ENCODE measurements at regions not wholly inside any gene's neighbourhood (a gene's known extent, or its start where the extent isn't known, plus 50 kb on each side); places are given as distances from the start of the nearest gene placed in this dataset.

DNA sequence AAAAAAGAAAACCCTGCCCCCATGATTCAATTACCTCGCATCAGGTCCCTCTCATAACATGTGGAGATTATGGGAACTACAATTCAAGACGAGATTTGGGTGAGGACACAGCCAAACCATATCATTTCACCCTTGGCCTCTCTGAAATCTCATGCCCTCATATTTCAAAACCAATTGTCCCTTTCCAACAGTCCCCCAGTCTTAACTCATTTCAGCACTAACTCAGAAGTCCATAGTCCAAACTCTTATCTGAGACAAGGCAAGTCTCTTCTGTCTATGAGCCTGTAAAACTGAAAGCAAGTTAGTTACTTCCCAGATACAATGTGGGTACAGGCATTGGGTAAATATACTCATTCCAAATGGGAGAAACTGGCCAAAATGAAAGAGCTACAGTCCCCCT lies 536.1 kb downstream of the MEI4 start:
- TF ChIP-seq POLR2A (IDR thresholded peaks at IDR 0.05) (no peak), EP300 (IDR thresholded peaks at IDR 0.05) (no peak), POLR2AphosphoS5 (IDR thresholded peaks at IDR 0.05) (no peak)
- TF ChIP-seq, protein P1, sequence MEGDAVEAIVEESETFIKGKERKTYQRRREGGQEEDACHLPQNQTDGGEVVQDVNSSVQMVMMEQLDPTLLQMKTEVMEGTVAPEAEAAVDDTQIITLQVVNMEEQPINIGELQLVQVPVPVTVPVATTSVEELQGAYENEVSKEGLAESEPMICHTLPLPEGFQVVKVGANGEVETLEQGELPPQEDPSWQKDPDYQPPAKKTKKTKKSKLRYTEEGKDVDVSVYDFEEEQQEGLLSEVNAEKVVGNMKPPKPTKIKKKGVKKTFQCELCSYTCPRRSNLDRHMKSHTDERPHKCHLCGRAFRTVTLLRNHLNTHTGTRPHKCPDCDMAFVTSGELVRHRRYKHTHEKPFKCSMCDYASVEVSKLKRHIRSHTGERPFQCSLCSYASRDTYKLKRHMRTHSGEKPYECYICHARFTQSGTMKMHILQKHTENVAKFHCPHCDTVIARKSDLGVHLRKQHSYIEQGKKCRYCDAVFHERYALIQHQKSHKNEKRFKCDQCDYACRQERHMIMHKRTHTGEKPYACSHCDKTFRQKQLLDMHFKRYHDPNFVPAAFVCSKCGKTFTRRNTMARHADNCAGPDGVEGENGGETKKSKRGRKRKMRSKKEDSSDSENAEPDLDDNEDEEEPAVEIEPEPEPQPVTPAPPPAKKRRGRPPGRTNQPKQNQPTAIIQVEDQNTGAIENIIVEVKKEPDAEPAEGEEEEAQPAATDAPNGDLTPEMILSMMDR (IDR thresholded peaks at IDR 0.05): no peak
- Histone ChIP-seq H3K4me3 (no peak overlapping the region), H3K27me3 (no peaks in the 10 kb centered on the region), H3K4me1 (no peaks in the 10 kb centered on the region), H3K9me3 (peaks cover 0 to 15% (median 5%) of the 10 kb centered on the region in 4 donors), H3K36me3 (no peaks in the 10 kb centered on the region), H3K27ac (no peak overlapping the region)
- intact Hi-C loops (cut with DNase I; ENCODE audit: low total_unique reads): no loop called here
- 52 to 71% (median 56%) methylated on average over 2 of the region's 2 CpGs for WGBS, 5 donors
- no peak for DNase-seq

DNA sequence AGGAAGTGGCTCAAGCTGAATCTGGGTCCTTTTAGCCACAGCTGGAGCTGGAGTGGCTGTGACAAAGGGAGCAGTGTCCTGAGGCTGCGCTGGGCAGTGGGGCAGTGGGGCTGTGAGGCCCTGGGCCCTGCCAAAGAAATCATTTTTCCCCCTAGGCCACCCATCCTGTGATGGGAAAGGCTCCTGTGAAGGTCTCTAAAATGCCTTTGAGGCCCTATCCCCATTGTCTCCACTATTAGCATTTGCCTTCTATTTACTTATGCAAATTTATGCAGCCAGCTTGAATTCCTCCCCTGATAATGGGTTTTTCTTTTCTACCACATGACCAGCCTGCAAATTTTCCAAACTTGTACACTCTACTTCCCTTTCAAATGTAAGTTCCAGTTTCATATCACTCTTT lies 539.2 kb downstream of the MEI4 start:
- peaks cover 0 to 15% (median 5%) of the 10 kb centered on the region in 4 donors for H3K9me3 ChIP-seq
- no peak for TF ChIP-seq POLR2A (IDR thresholded peaks at IDR 0.05)
- no peak for TF ChIP-seq POLR2AphosphoS5 (IDR thresholded peaks at IDR 0.05)
- no peak for TF ChIP-seq EP300 (IDR thresholded peaks at IDR 0.05)
- TF ChIP-seq, protein P1 (IDR thresholded peaks at IDR 0.05): no peak
- no peak overlapping the region for H3K27ac ChIP-seq
- no peaks in the 10 kb centered on the region for H3K27me3 ChIP-seq
- intact Hi-C loops (cut with DNase I; ENCODE audit: low total_unique reads): no loop called here
- WGBS, 5 donors: 44 to 83% (median 50%) methylated on average over 1 of the region's 1 CpG
- H3K36me3 ChIP-seq: no peaks in the 10 kb centered on the region
- H3K4me3 ChIP-seq: no peak overlapping the region
- H3K4me1 ChIP-seq: no peaks in the 10 kb centered on the region
- DNase-seq: no peak

DNA sequence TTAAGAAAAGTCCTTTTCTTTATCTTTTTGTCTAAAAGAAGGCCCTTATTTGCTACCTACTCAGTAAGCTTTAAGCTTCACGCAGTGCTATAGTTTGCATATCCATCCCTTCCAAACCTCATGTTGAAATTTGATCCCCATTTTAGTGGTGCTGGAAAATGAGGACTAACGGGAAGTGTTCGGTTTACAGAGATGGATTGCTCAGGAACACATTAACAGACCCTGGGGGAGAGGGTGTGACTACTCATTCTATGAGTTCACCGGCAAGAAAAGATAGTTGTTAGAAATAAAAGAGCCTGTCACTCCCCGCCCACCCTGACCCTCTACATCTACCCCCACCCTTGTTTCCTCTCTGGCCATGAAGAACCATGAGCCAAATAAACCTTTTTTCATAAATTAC lies 546.2 kb downstream of the MEI4 start:
- intact Hi-C loops (cut with DNase I; ENCODE audit: low total_unique reads): no loop called here

DNA sequence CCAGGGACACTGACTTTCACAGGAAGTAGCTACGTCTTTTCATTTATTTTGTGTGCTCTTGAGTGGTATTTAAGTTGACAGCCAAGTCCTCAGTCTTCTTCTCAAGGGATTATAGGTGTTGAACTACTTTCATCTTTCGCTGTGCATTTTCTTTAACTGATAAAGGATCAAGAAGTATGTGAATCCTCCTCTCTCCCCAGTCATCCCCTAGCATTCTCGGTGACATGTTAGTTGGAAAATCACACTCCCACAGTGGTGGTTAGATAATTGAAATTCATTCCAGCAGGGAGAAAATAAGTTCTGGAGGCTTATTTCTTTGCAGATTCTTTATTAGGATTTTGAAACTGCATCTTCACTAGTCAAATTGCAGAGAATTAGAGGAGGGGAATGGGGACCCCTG lies 569.4 kb downstream of the MEI4 start:
- Histone ChIP-seq H3K27me3 (no peaks in the 10 kb centered on the region), H3K4me3 (no peak overlapping the region), H3K27ac (no peak overlapping the region), H3K36me3 (no peaks in the 10 kb centered on the region), H3K9me3 (no peaks in the 10 kb centered on the region), H3K4me1 (no peaks in the 10 kb centered on the region)
- intact Hi-C loops (cut with DNase I; ENCODE audit: low total_unique reads): no loop called here
- DNase-seq: no peak
- WGBS, 5 donors: 48 to 63% (median 59%) methylated on average over 3 of the region's 3 CpGs
- no peak for TF ChIP-seq POLR2AphosphoS5 (IDR thresholded peaks at IDR 0.05)
- TF ChIP-seq, protein P1 (IDR thresholded peaks at IDR 0.05): no peak
- TF ChIP-seq EP300 (IDR thresholded peaks at IDR 0.05): no peak
- TF ChIP-seq POLR2A (IDR thresholded peaks at IDR 0.05): no peak

More for the DNA sequence above, 546.2 kb downstream of the MEI4 start:
- no peaks in the 10 kb centered on the region for H3K36me3 ChIP-seq
- H3K27ac ChIP-seq: no peak overlapping the region
- TF ChIP-seq EP300 (IDR thresholded peaks at IDR 0.05) (no peak), POLR2AphosphoS5 (IDR thresholded peaks at IDR 0.05) (no peak), POLR2A (IDR thresholded peaks at IDR 0.05) (no peak)
- TF ChIP-seq, protein P1 (IDR thresholded peaks at IDR 0.05): no peak
- WGBS, 5 donors: 51 to 63% (median 51%) methylated on average over 5 of the region's 5 CpGs
- H3K4me1 ChIP-seq: no peaks in the 10 kb centered on the region
- DNase-seq: peak in 1 of 2 donors; percentile 7
- no peak overlapping the region for H3K4me3 ChIP-seq
- no peaks in the 10 kb centered on the region for H3K27me3 ChIP-seq
- no peaks in the 10 kb centered on the region for H3K9me3 ChIP-seq
